ENCODE measurements at regions not wholly inside any gene's neighbourhood (a gene's known extent, or its start where the extent isn't known, plus 50 kb on each side); places are given as distances from the start of the nearest gene placed in this dataset.
"Not testable (repeated sequence)": the region's sequence is repeated elsewhere in the genome, so short reads cannot be mapped to it uniquely, and the experiment has no call there.

- not testable (repeated sequence) for TF ChIP-seq POLR2AphosphoS5 (IDR thresholded peaks at IDR 0.05; ENCODE audit: borderline replicate concordance, low read depth, low read length); EZH2 (IDR thresholded peaks at IDR 0.05); FOXP2 (optimal IDR thresholded peaks at IDR 0.05; ENCODE audit: control extremely low read depth, extremely low read length, insufficient read depth)
These were observed 50.8 kb upstream of the LTA4H start for GRCh38 chr12:96086190-96086589.

All from SK-N-MC (cell line).